SJCRH30 (cell line): ENCODE measurements at regions not wholly inside any gene's neighbourhood (a gene's known extent, or its start where the extent isn't known, plus 50 kb on each side); places are given as distances from the start of the nearest gene placed in this dataset.
"Not testable (repeated sequence)": the region's sequence is repeated elsewhere in the genome, so short reads cannot be mapped to it uniquely, and the experiment has no call there.

Experiments
- DNase-seq, 2 experiments: peaks; one replicate each; pipeline ENCODE4 v3.0.0-alpha.2; 2015 to 2020
- H3K27ac ChIP-seq: fragments of 250-450 bp; sonication (Bioruptor Pico); 2 replicates; pipeline ENCODE4 v1.5.1; 2020; ENCODE audit warnings: mild to moderate bottlenecking, moderate library complexity
- H3K27me3 ChIP-seq: fragments of 250-450 bp; sonication (Bioruptor Pico); 2 replicates; pipeline ENCODE4 v1.5.1; 2020; ENCODE audit warnings: mild to moderate bottlenecking, moderate library complexity
- H3K36me3 ChIP-seq: fragments of 250-450 bp; sonication (Bioruptor Pico); 2 replicates; pipeline ENCODE4 v1.5.1; 2020; ENCODE audit warnings: mild to moderate bottlenecking, moderate library complexity
- H3K4me1 ChIP-seq: fragments of 250-450 bp; sonication (Bioruptor Pico); 2 replicates; pipeline ENCODE4 v1.5.1; 2020; ENCODE audit warnings: mild to moderate bottlenecking, moderate library complexity
- H3K4me3 ChIP-seq: fragments of 250-450 bp; sonication (Bioruptor Pico); 2 replicates; pipeline ENCODE4 v1.5.1; 2020; ENCODE audit warnings: mild to moderate bottlenecking, moderate library complexity
- H3K9me3 ChIP-seq: fragments of 250-450 bp; sonication (Bioruptor Pico); replicated peaks from 2 replicates; pipeline ENCODE4 v1.5.1; 2020; ENCODE audit warnings: mild to moderate bottlenecking, moderate library complexity

- Histone ChIP-seq H3K27me3 (no peaks in the 10 kb centered on the region), H3K27ac (no peak overlapping the region), H3K9me3 (no peaks in the 10 kb centered on the region), H3K4me3 (no peak overlapping the region), H3K4me1 (no peaks in the 10 kb centered on the region), H3K36me3 (no peaks in the 10 kb centered on the region)
- no peak for DNase-seq
These were observed 507.9 kb downstream of the DMRTA1 start for GRCh38 chr9:22954550-22954949.

GRCh38 chr9:22954964-22955363 lies 508.3 kb downstream of the DMRTA1 start:
- Histone ChIP-seq H3K4me3 (no peak overlapping the region), H3K36me3 (no peaks in the 10 kb centered on the region), H3K27me3 (no peaks in the 10 kb centered on the region), H3K27ac (no peak overlapping the region), H3K4me1 (no peaks in the 10 kb centered on the region), H3K9me3 (no peaks in the 10 kb centered on the region)
- DNase-seq: no peak

DNA sequence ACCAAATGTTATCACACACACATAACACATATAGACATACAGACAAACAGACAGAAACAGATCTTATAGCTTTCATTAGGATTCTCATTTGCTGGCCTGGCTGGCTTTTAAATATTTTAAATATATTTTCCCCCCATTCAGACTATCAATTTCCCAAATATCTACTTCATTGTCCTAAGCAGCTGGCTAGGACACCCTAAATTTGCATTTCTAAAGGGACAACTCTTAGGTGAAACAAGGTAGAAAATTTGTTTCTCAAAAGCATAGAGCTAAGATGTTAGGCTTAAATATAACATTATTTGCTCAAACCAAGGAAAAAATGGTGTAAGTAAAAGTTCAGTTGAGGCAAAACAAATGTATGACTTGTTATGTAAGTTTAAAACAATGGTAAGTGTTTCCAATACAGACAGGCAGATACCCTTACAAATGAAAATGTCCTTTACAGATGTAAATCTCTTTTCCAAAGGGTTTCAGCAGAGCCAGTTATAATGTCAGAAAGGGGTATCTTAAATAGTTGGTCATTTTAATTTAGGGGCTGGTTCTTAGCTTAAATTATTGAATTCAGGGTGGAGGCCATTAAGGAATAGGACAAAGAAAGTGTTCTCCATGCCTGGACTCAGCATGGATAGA lies 522.8 kb downstream of the DMRTA1 start:
- H3K36me3 ChIP-seq: no peaks in the 10 kb centered on the region
- no peak overlapping the region for H3K27ac ChIP-seq
- no peak overlapping the region for H3K4me3 ChIP-seq

DNA sequence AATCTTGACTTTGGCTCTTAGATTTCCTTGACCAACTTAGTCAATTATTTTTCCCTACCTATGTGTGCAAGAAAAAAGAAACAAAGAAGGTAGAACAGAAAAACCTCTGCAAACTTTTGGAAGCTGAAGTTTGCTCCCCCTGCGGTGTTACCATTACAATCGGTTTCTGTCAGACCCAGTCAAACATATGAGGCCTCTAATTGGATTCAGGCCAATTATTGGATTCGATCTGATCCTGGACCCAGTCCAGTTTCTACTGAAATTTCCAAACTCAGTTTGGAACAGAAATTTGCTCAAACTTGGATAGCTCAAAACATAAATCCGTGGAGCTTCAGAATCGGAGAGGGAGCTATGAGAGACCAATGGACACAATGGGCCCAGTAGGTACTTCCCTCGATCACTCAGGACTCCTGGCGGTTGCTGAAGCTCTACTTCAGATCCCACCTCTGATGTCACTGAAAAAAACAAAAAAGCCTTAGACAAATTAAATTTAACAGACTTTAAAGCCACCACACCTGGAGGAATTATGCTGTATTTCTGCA lies 523.9 kb downstream of the DMRTA1 start:
- H3K9me3 ChIP-seq: no peaks in the 10 kb centered on the region
- H3K4me3 ChIP-seq: no peak overlapping the region

More for the DNA sequence above, 522.8 kb downstream of the DMRTA1 start:
- no peaks in the 10 kb centered on the region for H3K4me1 ChIP-seq
- no peaks in the 10 kb centered on the region for H3K27me3 ChIP-seq
- no peak for DNase-seq
- H3K9me3 ChIP-seq: no peaks in the 10 kb centered on the region

GRCh38 chr9:22975951-22976350 lies 529.3 kb downstream of the DMRTA1 start:
- Histone ChIP-seq H3K27ac (no peak overlapping the region), H3K36me3 (no peaks in the 10 kb centered on the region), H3K4me1 (no peaks in the 10 kb centered on the region), H3K4me3 (no peak overlapping the region), H3K27me3 (no peaks in the 10 kb centered on the region), H3K9me3 (no peaks in the 10 kb centered on the region)
- no peak for DNase-seq

More for the DNA sequence above, 523.9 kb downstream of the DMRTA1 start:
- DNase-seq: no peak
- H3K27ac ChIP-seq: no peak overlapping the region
- H3K4me1 ChIP-seq: no peaks in the 10 kb centered on the region
- no peaks in the 10 kb centered on the region for H3K27me3 ChIP-seq
- H3K36me3 ChIP-seq: no peaks in the 10 kb centered on the region

DNA sequence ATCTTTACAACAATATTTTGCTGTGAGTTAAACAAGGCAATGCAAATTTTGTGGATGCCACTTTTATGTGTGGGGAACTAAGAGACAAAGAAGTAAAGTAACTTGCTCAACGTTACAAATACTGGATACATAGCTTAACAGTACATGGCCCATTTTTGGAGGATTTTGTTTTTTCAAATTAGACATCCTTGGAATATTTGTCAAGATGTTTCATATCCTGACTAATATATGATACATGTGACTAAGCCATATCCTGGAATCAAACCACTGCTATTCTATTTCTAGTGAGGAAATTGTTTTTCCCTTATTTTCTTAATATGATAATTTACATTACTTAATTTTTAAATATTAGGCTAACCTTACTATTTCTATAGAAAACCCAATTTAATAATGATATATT lies 529.8 kb downstream of the DMRTA1 start:
- Histone ChIP-seq H3K9me3 (no peaks in the 10 kb centered on the region), H3K27me3 (no peaks in the 10 kb centered on the region), H3K27ac (no peak overlapping the region), H3K4me1 (no peaks in the 10 kb centered on the region), H3K4me3 (no peak overlapping the region), H3K36me3 (no peaks in the 10 kb centered on the region)
- DNase-seq: no peak

GRCh38 chr9:22980429-22980828 lies 533.8 kb downstream of the DMRTA1 start:
- H3K27me3 ChIP-seq, H3K27ac ChIP-seq, H3K36me3 ChIP-seq, DNase-seq, H3K4me1 ChIP-seq, H3K9me3 ChIP-seq, H3K4me3 ChIP-seq: not testable (repeated sequence)

GRCh38 chr9:22986556-22986955 lies 539.9 kb downstream of the DMRTA1 start:
- H3K4me1 ChIP-seq: no peaks in the 10 kb centered on the region
- H3K4me3 ChIP-seq: no peak overlapping the region
- H3K9me3 ChIP-seq: no peaks in the 10 kb centered on the region
- H3K27me3 ChIP-seq: no peaks in the 10 kb centered on the region
- no peak overlapping the region for H3K27ac ChIP-seq
- DNase-seq: peak in 1 of 2 experiments; percentile 1
- no peaks in the 10 kb centered on the region for H3K36me3 ChIP-seq

DNA sequence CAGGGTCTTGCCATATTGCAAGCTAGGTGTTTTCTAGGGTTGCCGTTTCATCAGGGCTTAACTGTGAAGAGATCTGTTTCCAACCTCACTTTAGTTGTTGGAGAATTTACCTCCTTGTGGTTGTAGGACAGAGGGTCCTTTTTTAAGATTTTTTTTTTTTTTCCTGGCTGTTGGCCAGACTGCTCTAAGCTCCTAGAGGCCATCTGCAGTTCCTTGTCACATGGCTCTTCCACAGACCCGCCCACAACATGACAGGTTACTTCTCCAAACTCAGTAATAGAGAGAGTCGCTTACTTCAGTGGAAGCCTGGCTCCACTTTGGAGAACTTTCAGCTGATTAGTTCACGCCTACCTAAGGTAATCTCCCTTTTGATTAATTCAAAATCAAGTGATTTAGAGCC lies 543.7 kb downstream of the DMRTA1 start:
- Histone ChIP-seq H3K36me3 (no peaks in the 10 kb centered on the region), H3K4me3 (no peak overlapping the region), H3K27me3 (no peaks in the 10 kb centered on the region), H3K27ac (no peak overlapping the region), H3K9me3 (no peaks in the 10 kb centered on the region), H3K4me1 (no peaks in the 10 kb centered on the region)
- DNase-seq: peak in 1 of 2 experiments; percentile 17

- H3K4me1 ChIP-seq: no peaks in the 10 kb centered on the region
- H3K4me3 ChIP-seq: no peak overlapping the region
- no peaks in the 10 kb centered on the region for H3K9me3 ChIP-seq
- H3K27ac ChIP-seq: no peak overlapping the region
- DNase-seq: no peak
- H3K27me3 ChIP-seq: no peaks in the 10 kb centered on the region
- H3K36me3 ChIP-seq: no peaks in the 10 kb centered on the region
These were observed 546.2 kb downstream of the DMRTA1 start for GRCh38 chr9:22992780-22993179.

- no peaks in the 10 kb centered on the region for H3K4me1 ChIP-seq
These were observed 551.3 kb downstream of the DMRTA1 start for GRCh38 chr9:22997923-22998322.

GRCh38 chr9:23005156-23005555 lies 558.5 kb downstream of the DMRTA1 start:
- Histone ChIP-seq H3K4me3 (no peak overlapping the region), H3K36me3 (no peaks in the 10 kb centered on the region), H3K27ac (no peak overlapping the region), H3K9me3 (no peaks in the 10 kb centered on the region), H3K27me3 (no peaks in the 10 kb centered on the region), H3K4me1 (no peaks in the 10 kb centered on the region)
- no peak for DNase-seq

More at GRCh38 chr9:22997923-22998322, 551.3 kb downstream of the DMRTA1 start:
- Histone ChIP-seq H3K27ac (no peak overlapping the region), H3K9me3 (no peaks in the 10 kb centered on the region), H3K27me3 (no peaks in the 10 kb centered on the region), H3K4me3 (no peak overlapping the region), H3K36me3 (no peaks in the 10 kb centered on the region)
- no peak for DNase-seq

DNA sequence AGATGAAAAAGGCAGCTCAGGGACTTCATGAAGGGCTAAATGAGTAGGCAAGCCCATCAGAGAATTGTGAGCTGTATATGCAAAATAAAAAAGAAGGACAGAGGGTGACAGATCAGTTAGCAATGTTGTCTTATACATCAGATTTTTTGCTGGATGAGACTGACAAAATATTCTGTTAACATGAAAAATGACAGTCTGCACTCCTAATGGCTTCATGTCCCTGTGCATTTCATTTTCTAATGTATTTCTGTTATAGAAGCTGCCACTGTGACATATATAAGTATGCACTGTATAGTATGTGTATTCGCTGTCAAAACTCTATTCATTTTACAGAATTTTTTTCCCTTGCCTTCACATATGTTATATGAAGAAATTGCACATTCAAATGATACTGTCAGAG lies 559.5 kb downstream of the DMRTA1 start:
- no peaks in the 10 kb centered on the region for H3K9me3 ChIP-seq
- no peak overlapping the region for H3K4me3 ChIP-seq
- no peak overlapping the region for H3K27ac ChIP-seq
- DNase-seq: no peak
- no peaks in the 10 kb centered on the region for H3K4me1 ChIP-seq
- H3K27me3 ChIP-seq: no peaks in the 10 kb centered on the region
- no peaks in the 10 kb centered on the region for H3K36me3 ChIP-seq

DNA sequence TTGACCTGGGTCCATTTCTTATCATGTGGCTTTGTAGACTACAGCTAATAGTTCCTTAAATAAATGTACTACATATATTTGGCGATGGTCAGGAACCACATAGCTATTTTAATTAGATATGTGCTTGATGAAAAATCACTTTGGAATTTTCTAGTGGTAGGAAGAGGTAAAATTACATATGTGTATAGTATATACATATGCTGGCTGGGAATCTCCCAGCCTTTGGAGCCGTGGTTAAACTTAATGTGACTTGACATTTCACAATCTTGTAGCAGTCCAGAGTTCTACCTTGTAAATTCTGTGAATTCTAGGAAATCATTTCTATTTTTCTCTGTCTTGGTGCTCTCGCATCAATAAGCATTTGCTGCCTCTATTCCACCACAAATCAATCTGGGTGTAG lies 565.0 kb downstream of the DMRTA1 start:
- no peak overlapping the region for H3K27ac ChIP-seq
- no peak for DNase-seq
- no peaks in the 10 kb centered on the region for H3K27me3 ChIP-seq
- no peak overlapping the region for H3K4me3 ChIP-seq
- H3K36me3 ChIP-seq: no peaks in the 10 kb centered on the region
- no peaks in the 10 kb centered on the region for H3K4me1 ChIP-seq
- no peaks in the 10 kb centered on the region for H3K9me3 ChIP-seq

DNA sequence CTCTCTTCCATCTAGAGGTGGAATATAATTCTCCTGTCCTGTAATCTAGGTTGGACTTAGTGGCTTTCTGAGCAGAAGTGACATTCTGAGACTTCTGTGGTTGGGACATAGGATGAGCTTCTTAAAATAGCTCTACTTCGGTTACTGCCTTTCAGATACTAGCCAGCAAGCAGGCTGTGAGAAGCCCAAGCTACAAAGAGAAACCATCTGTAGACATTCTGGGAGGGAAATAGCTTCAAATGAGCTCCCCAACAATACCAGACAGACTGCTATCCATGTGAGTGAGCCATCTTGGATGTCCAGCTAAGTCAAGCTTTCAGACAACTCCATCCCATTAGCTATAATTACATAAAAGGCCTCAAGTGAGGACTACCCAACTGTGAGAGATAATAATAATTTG lies 568.9 kb downstream of the DMRTA1 start:
- Histone ChIP-seq H3K27me3 (no peaks in the 10 kb centered on the region), H3K27ac (no peak overlapping the region), H3K36me3 (no peaks in the 10 kb centered on the region), H3K4me3 (no peak overlapping the region), H3K9me3 (no peaks in the 10 kb centered on the region), H3K4me1 (no peaks in the 10 kb centered on the region)
- no peak for DNase-seq

DNA sequence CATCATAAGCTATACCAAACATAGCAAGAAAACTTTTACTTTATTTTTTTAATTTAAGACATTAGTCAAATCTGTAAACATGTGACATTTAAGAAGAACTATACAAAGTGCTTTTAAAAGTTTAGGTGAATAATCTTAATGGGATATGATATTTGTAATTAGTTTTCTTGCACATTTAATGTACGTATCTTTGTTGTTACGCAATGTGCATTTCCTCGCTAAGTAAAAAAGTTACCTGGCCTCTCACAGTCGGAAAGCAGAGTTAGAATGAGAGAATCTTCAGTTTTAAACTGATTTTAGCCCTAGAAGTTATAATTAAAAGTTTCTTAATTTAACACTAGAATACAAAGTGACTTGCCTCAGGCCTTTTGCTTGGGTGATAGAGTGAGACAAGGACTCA lies 589.8 kb downstream of the DMRTA1 start:
- H3K27me3 ChIP-seq: no peaks in the 10 kb centered on the region
- H3K36me3 ChIP-seq: no peaks in the 10 kb centered on the region
- DNase-seq: no peak
- no peaks in the 10 kb centered on the region for H3K4me1 ChIP-seq
- no peaks in the 10 kb centered on the region for H3K9me3 ChIP-seq
- no peak overlapping the region for H3K4me3 ChIP-seq
- no peak overlapping the region for H3K27ac ChIP-seq
